ENCODE measurements at regions not wholly inside any gene's neighbourhood (a gene's known extent, or its start where the extent isn't known, plus 50 kb on each side); places are given as distances from the start of the nearest gene placed in this dataset.
"Not testable (repeated sequence)": the region's sequence is repeated elsewhere in the genome, so short reads cannot be mapped to it uniquely, and the experiment has no call there.

- not testable (repeated sequence) for FAIRE-seq; DNase-seq (ENCODE audit: extremely low spot score, insufficient read length, low read depth)
Measured at GRCh38 chr2:185591276-185591675, 147.3 kb upstream of the FSIP2 start.

GRCh38 chr2:185607945-185608344 is 130.7 kb upstream of the FSIP2 start:
- no peak for FAIRE-seq
- no peak for DNase-seq (ENCODE audit: extremely low spot score, insufficient read length, low read depth)

GRCh38 chr2:185608799-185609198 is 129.8 kb upstream of the FSIP2 start:
- DNase-seq (ENCODE audit: extremely low spot score, insufficient read length, low read depth), result no peak
- no peak for FAIRE-seq

- FAIRE-seq (no peak), DNase-seq (ENCODE audit: extremely low spot score, insufficient read length, low read depth) (no peak)
Measured at GRCh38 chr2:185610301-185610700, 128.3 kb upstream of the FSIP2 start.

GRCh38 chr2:185618625-185619024 is 120.0 kb upstream of the FSIP2 start:
- DNase-seq (ENCODE audit: extremely low spot score, insufficient read length, low read depth) (no peak), FAIRE-seq (no peak)

- no peak for FAIRE-seq
- DNase-seq (ENCODE audit: extremely low spot score, insufficient read length, low read depth), result no peak
Measured at GRCh38 chr2:185625604-185626003, 113.0 kb upstream of the FSIP2 start.

- FAIRE-seq, result no peak
- DNase-seq (ENCODE audit: extremely low spot score, insufficient read length, low read depth), result no peak
Measured at GRCh38 chr2:185628985-185629384, 109.6 kb upstream of the FSIP2 start.

GRCh38 chr2:185633621-185634020 is 105.0 kb upstream of the FSIP2 start:
- no peak for DNase-seq (ENCODE audit: extremely low spot score, insufficient read length, low read depth)
- FAIRE-seq, result no peak

- no peak for FAIRE-seq
- DNase-seq (ENCODE audit: extremely low spot score, insufficient read length, low read depth), result no peak
Measured at GRCh38 chr2:185638771-185639170, 99.8 kb upstream of the FSIP2 start.

- DNase-seq (ENCODE audit: extremely low spot score, insufficient read length, low read depth) (no peak), FAIRE-seq (no peak)
Measured at GRCh38 chr2:185640588-185640987, 98.0 kb upstream of the FSIP2 start.

- FAIRE-seq, result no peak
Measured at GRCh38 chr2:185643434-185643833, 95.2 kb upstream of the FSIP2 start.

GRCh38 chr2:185644828-185645227 is 93.8 kb upstream of the FSIP2 start:
- FAIRE-seq (no peak), DNase-seq (ENCODE audit: extremely low spot score, insufficient read length, low read depth) (no peak)

More at GRCh38 chr2:185643434-185643833, 95.2 kb upstream of the FSIP2 start:
- DNase-seq (ENCODE audit: extremely low spot score, insufficient read length, low read depth), result no peak

- FAIRE-seq (no peak), DNase-seq (ENCODE audit: extremely low spot score, insufficient read length, low read depth) (no peak)
Measured at GRCh38 chr2:185645529-185645928, 93.1 kb upstream of the FSIP2 start.

- no peak for DNase-seq (ENCODE audit: extremely low spot score, insufficient read length, low read depth)
- no peak for FAIRE-seq
Measured at GRCh38 chr2:185658750-185659149, 79.9 kb upstream of the FSIP2 start.

GRCh38 chr2:185663811-185664210 is 74.8 kb upstream of the FSIP2 start:
- DNase-seq (ENCODE audit: extremely low spot score, insufficient read length, low read depth), result no peak
- no peak for FAIRE-seq

GRCh38 chr2:185664384-185664783 is 74.2 kb upstream of the FSIP2 start:
- DNase-seq (ENCODE audit: extremely low spot score, insufficient read length, low read depth) (no peak), FAIRE-seq (no peak)

GRCh38 chr2:185665251-185665814 is 73.3 kb upstream of the FSIP2 start:
- DNase-seq (ENCODE audit: extremely low spot score, insufficient read length, low read depth), result no peak
- no peak for FAIRE-seq

GRCh38 chr2:185667452-185667851 is 71.2 kb upstream of the FSIP2 start:
- no peak for DNase-seq (ENCODE audit: extremely low spot score, insufficient read length, low read depth)
- no peak for FAIRE-seq

GRCh38 chr2:185668710-185669109 is 69.9 kb upstream of the FSIP2 start:
- FAIRE-seq (no peak), DNase-seq (ENCODE audit: extremely low spot score, insufficient read length, low read depth) (no peak)

GRCh38 chr2:185674232-185674631 is 64.4 kb upstream of the FSIP2 start:
- DNase-seq (ENCODE audit: extremely low spot score, insufficient read length, low read depth), result no peak
- FAIRE-seq, result no peak

GRCh38 chr2:185676316-185676715 is 62.3 kb upstream of the FSIP2 start:
- DNase-seq (ENCODE audit: extremely low spot score, insufficient read length, low read depth) (no peak), FAIRE-seq (no peak)

- DNase-seq (ENCODE audit: extremely low spot score, insufficient read length, low read depth); FAIRE-seq: not testable (repeated sequence)
Measured at GRCh38 chr2:185687001-185687400, 51.6 kb upstream of the FSIP2 start.

All from GM18507 (cell line).